ENCODE measurements at regions not wholly inside any gene's neighbourhood (a gene's known extent, or its start where the extent isn't known, plus 50 kb on each side); places are given as distances from the start of the nearest gene placed in this dataset.
A peak's percentile ranks its signal among the peaks of the same experiment; 100 is the strongest.

DNA sequence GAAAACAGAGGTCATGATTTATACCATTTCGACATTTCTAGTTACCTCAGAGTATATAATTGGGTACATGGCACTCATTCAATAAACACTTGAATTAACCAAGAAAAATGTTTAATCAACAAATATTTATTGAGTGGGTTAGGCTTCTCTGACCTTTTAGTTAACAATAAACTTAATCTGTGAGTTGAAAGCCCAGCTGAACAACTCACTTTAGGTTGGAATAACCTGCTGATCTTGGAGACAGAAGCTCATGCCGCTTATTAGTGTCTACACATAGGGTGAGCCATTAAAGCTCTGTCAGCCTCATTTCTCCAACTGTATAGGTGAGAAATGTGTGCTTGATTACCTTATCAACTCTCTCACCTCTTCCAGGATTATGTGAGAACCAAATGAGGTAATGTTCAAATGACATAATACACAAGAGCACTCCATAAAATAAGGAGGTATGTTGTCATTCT is 98.2 kb upstream of the DTNBP1 start:
- in situ Hi-C loops (cut with MboI) = no loop called here
- H3K9ac ChIP-seq = no peak overlapping the region
- H3F3A ChIP-seq (ENCODE audit: insufficient read depth) = peaks cover 11% of the 10 kb centered on the region; the same call in 1 of the 2 replicates
- no peak overlapping the region for H3K4me2 ChIP-seq (ENCODE audit: unreplicated experiment)
- no peak overlapping the region for H3K27ac ChIP-seq
- no peaks in the 10 kb centered on the region for H4K20me1 ChIP-seq (ENCODE audit: insufficient read depth)
- no peaks in the 10 kb centered on the region for H3K9me3 ChIP-seq (ENCODE audit: low read depth)
- no peak overlapping the region for H3K4me3 ChIP-seq
- H3K4me1 ChIP-seq (ENCODE audit: insufficient read depth) = peaks cover 11% of the 10 kb centered on the region
- H3K9me2 ChIP-seq (ENCODE audit: insufficient read depth) = no peaks in the 10 kb centered on the region
- H2AFZ ChIP-seq = no peak overlapping the region
- H3K27me3 ChIP-seq (replicated peaks; ENCODE audit: insufficient read depth) = no peaks in the 10 kb centered on the region
- no peaks in the 10 kb centered on the region for H3K36me3 ChIP-seq (ENCODE audit: low read depth)
- no peaks in the 10 kb centered on the region for H3K79me2 ChIP-seq (ENCODE audit: insufficient read depth)
- WGBS, 2 experiments (ENCODE audit: low coverage in 1 of 2, low lambda C conversion rate in 2 of 2, missing lambda C conversion rate in 2 of 2) = 91% methylated on average over 2 of the region's 2 CpGs
- DNase-seq = no peak
- TF ChIP-seq EZH2phosphoT487 (IDR thresholded peaks at IDR 0.05; ENCODE audit: insufficient read depth, low read depth) (no peak), EZH2 (IDR thresholded peaks at IDR 0.05; ENCODE audit: insufficient read depth, poor library complexity, severe bottlenecking) (no peak)

DNA sequence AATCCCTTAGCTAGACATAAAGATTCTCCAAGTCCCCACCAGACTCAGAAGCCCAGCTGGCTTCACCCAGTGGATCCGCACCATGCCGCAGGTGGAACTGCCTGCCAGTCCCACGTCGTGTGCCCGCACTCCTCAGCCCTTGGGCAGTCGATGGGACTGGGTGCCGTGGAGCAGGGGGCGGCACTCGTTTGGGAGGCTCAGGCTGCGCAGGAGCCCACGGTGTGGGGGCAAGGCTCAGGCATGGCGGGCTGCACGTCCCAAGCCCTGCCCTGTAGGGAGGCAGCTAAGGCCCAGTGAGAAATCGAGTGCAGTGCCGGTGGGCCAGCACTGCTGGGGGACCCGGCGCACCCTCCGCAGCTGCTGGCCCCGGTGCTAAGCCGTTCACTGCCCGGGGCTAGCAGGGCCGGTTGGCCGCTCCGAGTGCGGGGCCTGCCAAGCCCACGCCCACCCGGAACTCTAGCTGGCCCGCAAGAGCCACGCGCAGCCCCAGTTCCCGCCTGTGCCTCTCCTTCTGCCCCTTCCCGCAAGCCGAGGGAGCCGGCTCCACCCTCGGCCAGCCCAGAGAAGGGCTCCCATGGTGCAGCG is 95.9 kb upstream of the DTNBP1 start:
- in situ Hi-C loops (cut with MboI) = no loop called here
- no peak for DNase-seq
- Histone ChIP-seq H3F3A (ENCODE audit: insufficient read depth) (peaks cover 17% of the 10 kb centered on the region), H3K4me2 (ENCODE audit: unreplicated experiment) (no peak overlapping the region), H2AFZ (no peak overlapping the region), H3K27ac (no peak overlapping the region), H3K27me3 (replicated peaks; ENCODE audit: insufficient read depth) (no peaks in the 10 kb centered on the region), H4K20me1 (ENCODE audit: insufficient read depth) (no peaks in the 10 kb centered on the region), H3K4me3 (no peak overlapping the region), H3K9ac (no peak overlapping the region), H3K36me3 (ENCODE audit: low read depth) (no peaks in the 10 kb centered on the region), H3K79me2 (ENCODE audit: insufficient read depth) (no peaks in the 10 kb centered on the region), H3K4me1 (ENCODE audit: insufficient read depth) (peaks cover 14% of the 10 kb centered on the region), H3K9me3 (ENCODE audit: low read depth) (no peaks in the 10 kb centered on the region), H3K9me2 (ENCODE audit: insufficient read depth) (no peaks in the 10 kb centered on the region)
- 90 to 92% methylated on average over 31 to 36 of the region's 36 CpGs for WGBS, 2 experiments (ENCODE audit: low coverage in 1 of 2, low lambda C conversion rate in 2 of 2, missing lambda C conversion rate in 2 of 2)
- TF ChIP-seq EZH2 (IDR thresholded peaks at IDR 0.05; ENCODE audit: insufficient read depth, poor library complexity, severe bottlenecking) = no peak

- no peaks in the 10 kb centered on the region for H3K27me3 ChIP-seq (replicated peaks; ENCODE audit: insufficient read depth)
- no peaks in the 10 kb centered on the region for H4K20me1 ChIP-seq (ENCODE audit: insufficient read depth)
- H3K9me3 ChIP-seq (ENCODE audit: low read depth) = no peaks in the 10 kb centered on the region
- H3K36me3 ChIP-seq (ENCODE audit: low read depth) = no peaks in the 10 kb centered on the region
- no peaks in the 10 kb centered on the region for H3K79me2 ChIP-seq (ENCODE audit: insufficient read depth)
- in situ Hi-C loops (cut with MboI) = no loop called here
- H3F3A ChIP-seq (ENCODE audit: insufficient read depth) = peaks cover 9% of the 10 kb centered on the region
- no peak overlapping the region for H3K4me3 ChIP-seq
- no peaks in the 10 kb centered on the region for H3K9me2 ChIP-seq (ENCODE audit: insufficient read depth)
- H2AFZ ChIP-seq = no peak overlapping the region
- peak overlapping the region; percentile 70 for H3K4me2 ChIP-seq (ENCODE audit: unreplicated experiment)
- 18 to 22% methylated on average over 6 of the region's 6 CpGs for WGBS, 2 experiments (ENCODE audit: low coverage in 1 of 2, low lambda C conversion rate in 2 of 2, missing lambda C conversion rate in 2 of 2)
- 0 out of 2 replicates have a peak overlapping the region, but pooled peaks have one; percentile 40 for H3K27ac ChIP-seq
- no peak for TF ChIP-seq EZH2phosphoT487 (IDR thresholded peaks at IDR 0.05; ENCODE audit: insufficient read depth, low read depth)
- TF ChIP-seq EZH2 (IDR thresholded peaks at IDR 0.05; ENCODE audit: insufficient read depth, poor library complexity, severe bottlenecking) = no peak
- H3K4me1 ChIP-seq (ENCODE audit: insufficient read depth) = peaks cover 9% of the 10 kb centered on the region
- DNase-seq = peak; percentile 80
- no peak overlapping the region for H3K9ac ChIP-seq
These were observed 92.7 kb upstream of the DTNBP1 start for GRCh38 chr6:15755526-15755925.

DNA sequence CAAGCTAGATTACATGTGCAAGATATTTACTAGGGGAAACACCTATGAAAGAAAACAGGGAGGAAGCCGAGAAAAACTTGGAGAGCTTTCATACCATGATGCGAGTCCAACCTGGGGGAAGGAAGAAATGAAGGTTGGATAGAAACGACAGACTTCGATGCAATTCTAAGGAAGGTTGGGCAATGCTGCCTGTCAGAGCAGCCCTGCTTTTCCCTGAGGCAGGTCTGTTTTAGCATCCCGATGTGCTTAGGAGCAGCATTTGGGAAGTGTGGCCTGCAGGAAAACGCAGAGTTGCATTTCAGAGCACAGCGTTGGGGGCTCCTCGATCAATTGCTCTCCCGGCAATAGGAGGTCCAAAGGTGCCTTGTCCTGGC is 91.9 kb upstream of the DTNBP1 start:
- 42 to 44% methylated on average over 9 of the region's 9 CpGs for WGBS, 2 experiments (ENCODE audit: low coverage in 1 of 2, low lambda C conversion rate in 2 of 2, missing lambda C conversion rate in 2 of 2)
- Histone ChIP-seq H3K27ac (no peak overlapping the region), H3K9me3 (ENCODE audit: low read depth) (no peaks in the 10 kb centered on the region), H3K27me3 (replicated peaks; ENCODE audit: insufficient read depth) (no peaks in the 10 kb centered on the region), H3K9me2 (ENCODE audit: insufficient read depth) (no peaks in the 10 kb centered on the region), H2AFZ (peak overlapping the region; percentile 77), H4K20me1 (ENCODE audit: insufficient read depth) (no peaks in the 10 kb centered on the region), H3K4me3 (no peak overlapping the region), H3K9ac (no peak overlapping the region), H3K4me2 (ENCODE audit: unreplicated experiment) (no peak overlapping the region), H3F3A (ENCODE audit: insufficient read depth) (peaks cover 9% of the 10 kb centered on the region), H3K36me3 (ENCODE audit: low read depth) (no peaks in the 10 kb centered on the region), H3K4me1 (ENCODE audit: insufficient read depth) (peaks cover 9% of the 10 kb centered on the region), H3K79me2 (ENCODE audit: insufficient read depth) (no peaks in the 10 kb centered on the region)
- no peak for TF ChIP-seq EZH2 (IDR thresholded peaks at IDR 0.05; ENCODE audit: insufficient read depth, poor library complexity, severe bottlenecking)
- TF ChIP-seq EZH2phosphoT487 (IDR thresholded peaks at IDR 0.05; ENCODE audit: insufficient read depth, low read depth) = no peak
- DNase-seq = no peak
- in situ Hi-C loops (cut with MboI) = no loop called here

Measured in GM23248 (cell line).